ENCODE measurements at regions not wholly inside any gene's neighbourhood (a gene's known extent, or its start where the extent isn't known, plus 50 kb on each side); places are given as distances from the start of the nearest gene placed in this dataset.

- intact Hi-C loops (cut with DNase I) = no loop called here
- DNase-seq (ENCODE audit: low spot score) = no peak
Measured at GRCh38 chr5:103498800-103499551, 63.6 kb downstream of the NUDT12 start.

- intact Hi-C loops (cut with DNase I) = no loop called here
- DNase-seq (ENCODE audit: low spot score) = no peak
Measured at GRCh38 chr5:103498211-103498610, 64.4 kb downstream of the NUDT12 start.

GRCh38 chr5:103497781-103498180, 64.8 kb downstream of the NUDT12 start:
- no peak for DNase-seq (ENCODE audit: low spot score)
- intact Hi-C loops (cut with DNase I) = no loop called here

- no peak for DNase-seq (ENCODE audit: low spot score)
- intact Hi-C loops (cut with DNase I) = no loop called here
Measured at GRCh38 chr5:103490030-103490739, 72.4 kb downstream of the NUDT12 start.

GRCh38 chr5:103489307-103489706, 73.3 kb downstream of the NUDT12 start:
- no peak for DNase-seq (ENCODE audit: low spot score)
- intact Hi-C loops (cut with DNase I) = no loop called here

GRCh38 chr5:103487822-103488493, 74.6 kb downstream of the NUDT12 start:
- intact Hi-C loops (cut with DNase I) = no loop called here
- DNase-seq (ENCODE audit: low spot score) = no peak

- intact Hi-C loops (cut with DNase I) = no loop called here
- no peak for DNase-seq (ENCODE audit: low spot score)
Measured at GRCh38 chr5:103487218-103487617, 75.4 kb downstream of the NUDT12 start.

- DNase-seq (ENCODE audit: low spot score) = no peak
- intact Hi-C loops (cut with DNase I) = no loop called here
Measured at GRCh38 chr5:103486739-103487138, 75.8 kb downstream of the NUDT12 start.

- no peak for DNase-seq (ENCODE audit: low spot score)
- intact Hi-C loops (cut with DNase I) = no loop called here
Measured at GRCh38 chr5:103480246-103480645, 82.3 kb downstream of the NUDT12 start.

- intact Hi-C loops (cut with DNase I) = loop anchor here (10.0 kb wide), 2 partner anchors 243 to 373 kb away; no protein-coding TSS in a partner anchor
- no peak for DNase-seq (ENCODE audit: low spot score)
Measured at GRCh38 chr5:103477678-103478077, 84.9 kb downstream of the NUDT12 start.

GRCh38 chr5:103476811-103477210, 85.8 kb downstream of the NUDT12 start:
- intact Hi-C loops (cut with DNase I) = loop anchor here (10.0 kb wide), 2 partner anchors 242 to 372 kb away; no protein-coding TSS in a partner anchor
- no peak for DNase-seq (ENCODE audit: low spot score)

GRCh38 chr5:103475629-103476240, 86.9 kb downstream of the NUDT12 start:
- DNase-seq (ENCODE audit: low spot score) = no peak
- intact Hi-C loops (cut with DNase I) = loop anchor here (10.0 kb wide), 2 partner anchors 241 to 371 kb away; no protein-coding TSS in a partner anchor

- DNase-seq (ENCODE audit: low spot score) = no peak
- intact Hi-C loops (cut with DNase I) = loop anchor here (10.0 kb wide), 2 partner anchors 240 to 370 kb away; no protein-coding TSS in a partner anchor
Measured at GRCh38 chr5:103474677-103475076, 87.9 kb downstream of the NUDT12 start.

GRCh38 chr5:103473725-103474124, 88.9 kb downstream of the NUDT12 start:
- intact Hi-C loops (cut with DNase I) = loop anchor here (10.0 kb wide), 2 partner anchors 239 to 369 kb away; no protein-coding TSS in a partner anchor
- no peak for DNase-seq (ENCODE audit: low spot score)

GRCh38 chr5:103472830-103473229, 89.8 kb downstream of the NUDT12 start:
- DNase-seq (ENCODE audit: low spot score) = no peak
- intact Hi-C loops (cut with DNase I) = loop anchor here (10.0 kb wide), 2 partner anchors 238 to 368 kb away; no protein-coding TSS in a partner anchor

- intact Hi-C loops (cut with DNase I) = loop anchor here (10.0 kb wide), 2 partner anchors 237 to 367 kb away; no protein-coding TSS in a partner anchor
- DNase-seq (ENCODE audit: low spot score) = no peak
Measured at GRCh38 chr5:103472265-103472664, 90.3 kb downstream of the NUDT12 start.

GRCh38 chr5:103469288-103470040, 93.1 kb downstream of the NUDT12 start:
- DNase-seq (ENCODE audit: low spot score) = no peak
- intact Hi-C loops (cut with DNase I) = loop anchor here (10.0 kb wide), 2 partner anchors 235 to 365 kb away; no protein-coding TSS in a partner anchor

- DNase-seq (ENCODE audit: low spot score) = no peak
- intact Hi-C loops (cut with DNase I) = no loop called here
Measured at GRCh38 chr5:103467831-103468230, 94.8 kb downstream of the NUDT12 start.

GRCh38 chr5:103466495-103466894, 96.1 kb downstream of the NUDT12 start:
- intact Hi-C loops (cut with DNase I) = no loop called here
- no peak for DNase-seq (ENCODE audit: low spot score)
